AG09309 (cell line): ENCODE measurements at regions not wholly inside any gene's neighbourhood (a gene's known extent, or its start where the extent isn't known, plus 50 kb on each side); places are given as distances from the start of the nearest gene placed in this dataset.

ENCODE experiments used
- DNase-seq: peaks from one replicate; pipeline ENCODE4 v3.0.0-alpha.2; 2010; ENCODE audit warnings: low read depth
- H3K4me3 ChIP-seq: 2 replicates; pipeline ENCODE4 v1.5.1; 2011; ENCODE audit warnings: mild to moderate bottlenecking, low read depth, low read length, moderate library complexity; ENCODE audit not compliant: control insufficient read depth
- CTCF ChIP-seq: IDR thresholded peaks from 2 replicates; pipeline ENCODE4 v1.5.1; 2011; ENCODE audit warnings: mild to moderate bottlenecking, low read depth, low read length, inconsistent platforms; ENCODE audit not compliant: insufficient read depth, control insufficient read depth; ENCODE audit errors: missing control alignments

DNA sequence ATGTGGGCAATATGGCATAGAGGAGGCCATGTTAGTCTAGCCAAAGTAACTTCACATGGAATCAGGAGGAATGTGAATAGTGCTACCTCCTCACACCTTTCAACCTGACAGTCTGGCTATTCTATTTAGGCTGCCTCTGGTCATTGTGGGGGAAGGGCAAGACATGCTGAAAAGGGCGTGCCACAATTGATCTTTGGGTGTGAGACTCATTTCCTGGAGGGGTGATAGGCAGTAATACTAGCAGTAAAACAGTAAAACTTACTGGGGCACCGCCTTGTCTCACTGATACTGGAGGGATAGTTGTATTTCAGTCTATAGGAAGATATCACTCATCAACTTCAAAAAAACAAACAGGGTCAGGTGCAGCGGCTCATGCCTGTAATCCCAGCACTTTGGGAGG lies 88.7 kb downstream of the TMEM168 start:
- no peak for DNase-seq
- no peak for TF ChIP-seq CTCF
- H3K4me3 ChIP-seq: no peak overlapping the region

GRCh38 chr7:112707655-112708054 lies 82.5 kb downstream of the TMEM168 start:
- no peak overlapping the region for H3K4me3 ChIP-seq
- no peak for DNase-seq
- TF ChIP-seq CTCF: no peak

DNA sequence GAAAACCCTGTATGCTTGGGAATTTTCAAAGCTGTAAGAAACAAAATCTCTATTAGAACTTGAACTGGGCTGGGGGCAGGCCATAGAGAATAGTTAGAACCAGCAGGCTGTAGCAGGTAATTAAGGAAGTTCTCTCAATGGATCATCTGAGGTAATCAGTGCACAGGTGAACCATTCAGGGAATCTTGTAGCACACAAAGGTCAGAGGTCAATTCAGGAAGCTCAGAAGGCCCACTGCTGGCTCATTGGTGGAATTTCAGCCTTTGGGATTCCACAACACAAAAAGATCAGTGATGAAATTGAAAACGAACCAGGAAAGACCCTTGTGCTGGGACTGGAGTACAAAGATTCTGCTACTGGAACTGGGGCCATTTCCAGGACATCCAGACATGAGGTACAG lies 82.0 kb downstream of the TMEM168 start:
- H3K4me3 ChIP-seq: no peak overlapping the region
- no peak for TF ChIP-seq CTCF
- DNase-seq: no peak
